HepG2 (cell line): ENCODE measurements at regions not wholly inside any gene's neighbourhood (a gene's known extent, or its start where the extent isn't known, plus 50 kb on each side); places are given as distances from the start of the nearest gene placed in this dataset.

ENCODE experiments used
- ATAC-seq: fragments of 200-7000 bp; cut with Tn5 transposase; 3 replicates; pipeline ENCODE4 v1.9.1; 2020; ENCODE audit warnings: mild to moderate bottlenecking, moderate library complexity
- BruUV-seq: library from RNA; stranded (reverse); fragments of 400-500 nt; replicated peaks from 2 replicates; lab custom pipeline; 2021; lab: Mats Ljungman, UMichigan
- CTCF ChIA-PET: fragments of 300-600 bp; formaldehyde crosslinking; extraction: SDS; loops from one replicate; lab custom pipeline; 2021; ENCODE audit warnings: low total read pairs, inconsistent platforms, low intra/inter-chr PET ratio; lab: Yijun Ruan, JAX
- POLR2A ChIA-PET: fragments of 350-600 bp; sonication (Branson Sonifier 250); formaldehyde crosslinking; loops from one replicate; lab custom pipeline; 2020; ENCODE audit warnings: antibody characterized with exemption, inconsistent platforms; lab: Yijun Ruan, JAX
- DNase-seq: peaks from one replicate; pipeline ENCODE4 v3.0.0-alpha.2; 2015; ENCODE audit warnings: low spot score
- FAIRE-seq: peaks from 3 replicates; lab custom pipeline; 2011; peaks lifted over from hg19 to GRCh38; lab: Jason Lieb, UNC
- H2AFZ ChIP-seq: one replicate; pipeline ENCODE4 v1.6.1; 2011; ENCODE audit warnings: low read length, inconsistent platforms
- H3K27ac ChIP-seq: fragments of 300-600 bp; 3 replicates; pipeline ENCODE4 v1.8.0; 2011; ENCODE audit warnings: mixed run types, mild to moderate bottlenecking, mixed read lengths, low read length, inconsistent platforms; ENCODE audit not compliant: insufficient read depth; ENCODE audit errors: extremely low read length
- H3K27me3 ChIP-seq, 2 experiments: fragments of 200-600 bp in 1 of 2; 2 replicates in 1 of 2; 3 replicates in 1 of 2; pipeline versions ENCODE4 v1.6.0 to v1.8.0; 2011; ENCODE audit warnings: low read length in 2 of 2, mild to moderate bottlenecking in 2 of 2, moderate library complexity in 2 of 2, inconsistent platforms in 1 of 2; ENCODE audit not compliant: insufficient read depth in 2 of 2, control insufficient read depth in 1 of 2
- H3K36me3 ChIP-seq, 2 experiments: fragments of 200-600 bp in 1 of 2; replicated peaks in 1 of 2; 2 replicates in 1 of 2; 3 replicates in 1 of 2; pipeline versions ENCODE4 v1.5.1 to v1.8.0; 2011; ENCODE audit warnings: low read length in 2 of 2, inconsistent platforms in 1 of 2; ENCODE audit not compliant: insufficient read depth in 2 of 2, control insufficient read depth in 1 of 2
- H3K4me1 ChIP-seq: 2 replicates; pipeline ENCODE4 v1.5.1; 2012; ENCODE audit warnings: low read length, inconsistent platforms; ENCODE audit not compliant: insufficient read depth
- H3K4me2 ChIP-seq: 2 replicates; pipeline ENCODE4 v1.6.0; 2011; ENCODE audit warnings: low read depth, low read length, inconsistent platforms
- H3K4me3 ChIP-seq, 3 experiments: fragments of 200-600 bp in 1 of 3; sonication (generic), shearing (Covaris generic) in 1 of 3; replicated peaks in 1 of 3; 2 replicates each; pipeline ENCODE4 v1.5.1; 2011 to 2016; ENCODE audit warnings: low read length in 3 of 3, inconsistent platforms in 2 of 3, low read depth in 2 of 3, mild to moderate bottlenecking in 2 of 3, control low read depth in 1 of 3, mixed read lengths in 1 of 3; ENCODE audit not compliant: insufficient read depth in 1 of 3
- H3K79me2 ChIP-seq: one replicate; pipeline ENCODE4 v1.6.1; 2011; ENCODE audit warnings: low read length, inconsistent platforms; ENCODE audit not compliant: insufficient read depth
- H3K9ac ChIP-seq: 2 replicates; pipeline ENCODE4 v1.6.0; 2011; ENCODE audit warnings: mild to moderate bottlenecking, low read depth, low read length, inconsistent platforms; ENCODE audit not compliant: insufficient read depth
- H3K9me3 ChIP-seq: 2 replicates; pipeline ENCODE4 v1.5.1; 2012; ENCODE audit warnings: mild to moderate bottlenecking, low read length
- H4K20me1 ChIP-seq: 2 replicates; pipeline ENCODE4 v1.6.0; 2011; ENCODE audit warnings: inconsistent platforms, mild to moderate bottlenecking, low read length, moderate library complexity; ENCODE audit not compliant: insufficient read depth
- PAX8 ChIP-seq: sonication (generic); formaldehyde crosslinking; IDR thresholded peaks from 2 replicates; pipeline ENCODE4 v1.8.0; 2022; ENCODE audit warnings: mild to moderate bottlenecking, missing genetic modification reagents, borderline replicate concordance
- SUZ12 ChIP-seq: fragments of 150-350 bp; IDR thresholded peaks from 2 replicates; pipeline ENCODE4 v1.6.1; 2014; ENCODE audit warnings: low read depth, low read length
- THAP11 ChIP-seq: IDR thresholded peaks from 2 replicates; pipeline ENCODE4 v1.6.1; 2016; ENCODE audit warnings: missing biosample characterization, missing genetic modification reagents
- ZBTB2 ChIP-seq: sonication (generic); formaldehyde crosslinking; IDR thresholded peaks from 2 replicates; pipeline ENCODE4 v1.8.0; 2022; ENCODE audit warnings: low read depth, missing genetic modification reagents
- ZNF234 ChIP-seq: sonication (generic); formaldehyde crosslinking; conservative IDR thresholded peaks from 2 replicates; pipeline ENCODE4 v1.5.1; 2020; ENCODE audit warnings: mild to moderate bottlenecking, missing genetic modification reagents
- ZNF329 ChIP-seq: sonication (generic); formaldehyde crosslinking; IDR thresholded peaks from 2 replicates; pipeline ENCODE4 v1.9.0; 2021; ENCODE audit warnings: low read depth, mild to moderate bottlenecking, missing genetic modification reagents
- ZNF83 ChIP-seq: sonication (generic); formaldehyde crosslinking; IDR thresholded peaks from 2 replicates; pipeline ENCODE4 v1.4.0; 2020; ENCODE audit warnings: missing genetic modification reagents, mild to moderate bottlenecking, borderline replicate concordance
- ZSCAN12 ChIP-seq: sonication (generic); formaldehyde crosslinking; IDR thresholded peaks from 2 replicates; pipeline ENCODE4 v1.9.0; 2021; ENCODE audit warnings: mild to moderate bottlenecking, missing genetic modification reagents
- WGBS: methylation state at CpG from one replicate; pipeline ENCODE4 v1.1.6; 2017; ENCODE audit warnings: low lambda C conversion rate; 5-methylcytosine and 5-hydroxymethylcytosine counted together
- in situ Hi-C: cut with HindIII; loops from 2 replicates; pipeline ENCODE4 v1.10.0; 2017; ENCODE audit warnings: low pct_unique_long_range_greater_than_20kb; ENCODE audit not compliant: extremely low pct_ligation_motif_present
- intact Hi-C: fragments of 100-400 bp; cut with micrococcal nuclease; formaldehyde crosslinking; loops from one replicate; pipeline ENCODE4 v1.10.0; 2022; ENCODE audit not compliant: unreplicated experiment
- TF ChIP-seq, protein P1 (sequence below): sonication (generic); formaldehyde crosslinking; IDR thresholded peaks from 2 replicates; pipeline ENCODE4 v1.8.0; 2023; ENCODE audit warnings: mild to moderate bottlenecking, missing genetic modification reagents

DNA sequence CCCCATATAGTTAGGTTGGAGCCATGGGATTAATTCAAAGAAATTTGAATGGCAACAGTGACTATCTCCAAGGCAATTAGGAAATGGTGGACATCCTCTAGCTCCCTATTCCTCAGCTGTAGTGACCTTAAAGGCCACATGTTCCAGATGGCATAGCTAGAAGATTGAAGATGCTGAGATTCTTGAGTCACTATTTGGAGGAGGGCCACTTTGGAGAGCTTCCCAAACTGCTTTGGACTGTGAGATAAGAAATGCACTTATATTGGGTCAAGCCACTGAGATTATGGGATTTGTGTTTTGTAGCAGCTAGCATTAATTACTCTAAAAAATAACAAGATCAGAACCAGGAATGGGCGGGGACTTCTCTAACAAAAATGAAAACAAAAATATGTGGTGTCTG lies 636.2 kb upstream of the CCNG1 start:
- ATAC-seq (no peak), FAIRE-seq (no peak), DNase-seq (no peak)
- H3K4me1 ChIP-seq: no peaks in the 10 kb centered on the region
- H3K27me3 ChIP-seq: no peaks in the 10 kb centered on the region
- no peaks in the 10 kb centered on the region for H3K79me2 ChIP-seq
- no peaks in the 10 kb centered on the region for H4K20me1 ChIP-seq
- 0% methylated on average over 1 of the region's 1 CpG for WGBS
- H3K36me3 ChIP-seq: no peaks in the 10 kb centered on the region
- in situ Hi-C loops: no loop called here
- TF ChIP-seq ZSCAN12 (CRISPR knock-in tag): no peak
- TF ChIP-seq PAX8 (CRISPR knock-in tag): no peak
- no peak for TF ChIP-seq SUZ12
- no peak for TF ChIP-seq ZBTB2
- TF ChIP-seq ZNF234 (CRISPR knock-in tag): no peak
- TF ChIP-seq ZNF329 (CRISPR knock-in tag): no peak
- TF ChIP-seq, protein P1, sequence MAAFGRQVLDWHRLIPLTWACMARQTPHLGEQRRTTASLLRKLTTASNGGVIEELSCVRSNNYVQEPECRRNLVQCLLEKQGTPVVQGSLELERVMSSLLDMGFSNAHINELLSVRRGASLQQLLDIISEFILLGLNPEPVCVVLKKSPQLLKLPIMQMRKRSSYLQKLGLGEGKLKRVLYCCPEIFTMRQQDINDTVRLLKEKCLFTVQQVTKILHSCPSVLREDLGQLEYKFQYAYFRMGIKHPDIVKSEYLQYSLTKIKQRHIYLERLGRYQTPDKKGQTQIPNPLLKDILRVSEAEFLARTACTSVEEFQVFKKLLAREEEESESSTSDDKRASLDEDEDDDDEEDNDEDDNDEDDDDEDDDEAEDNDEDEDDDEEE: no peak
- TF ChIP-seq ZNF83 (CRISPR knock-in tag): no peak
- no peak for TF ChIP-seq THAP11 (CRISPR knock-in tag)
- no peak overlapping the region for H3K27ac ChIP-seq
- H2AFZ ChIP-seq: no peak overlapping the region
- no peak overlapping the region for H3K4me2 ChIP-seq
- CTCF ChIA-PET: no interaction called here
- no peak overlapping the region for H3K9ac ChIP-seq
- no peak overlapping the region for H3K4me3 ChIP-seq
- BruUV-seq: no TSS peak
- peaks cover 75% of the 10 kb centered on the region for H3K9me3 ChIP-seq
- POLR2A ChIA-PET: no interaction called here
- intact Hi-C loops: no loop called here
